IMR-90 (cell line): ENCODE measurements at regions not wholly inside any gene's neighbourhood (a gene's known extent, or its start where the extent isn't known, plus 50 kb on each side); places are given as distances from the start of the nearest gene placed in this dataset.

Experiments used
- ATAC-seq: fragments of 200-7000 bp; cut with Tn5 transposase; 2 replicates; pipeline ENCODE4 v1.9.1; 2020; ENCODE audit warnings: low read depth, mild to moderate bottlenecking, moderate library complexity
- BruUV-seq: library from RNA; stranded (reverse); fragments of 400-500 nt; replicated peaks from 2 replicates; lab custom pipeline; 2021; lab: Mats Ljungman, UMichigan
- CTCF ChIA-PET: fragments of 300-600 bp; formaldehyde crosslinking; extraction: SDS; loops from one replicate; lab custom pipeline; 2021; ENCODE audit warnings: antibody characterized with exemption; lab: Yijun Ruan, JAX
- POLR2A ChIA-PET: fragments of 300-600 bp; sonication (Branson Sonifier 250); formaldehyde crosslinking; loops from one replicate; lab custom pipeline; 2022; ENCODE audit warnings: antibody characterized with exemption; ENCODE audit not compliant: unreplicated experiment; lab: Charles Lee
- DNase-seq: peaks from one replicate; pipeline ENCODE4 v3.0.0; 2013
- H2AFZ ChIP-seq: replicated peaks from 2 replicates; pipeline ENCODE3; 2013; ENCODE audit warnings: low read length, mild to moderate bottlenecking; ENCODE audit not compliant: poor library complexity
- H2AK5ac ChIP-seq: 2 replicates; pipeline ENCODE4 v1.6.1; 2013; ENCODE audit warnings: low read depth, low read length, inconsistent platforms
- H2AK9ac ChIP-seq: replicated peaks from 2 replicates; pipeline ENCODE3; 2013; ENCODE audit warnings: mild to moderate bottlenecking, low read depth, low read length, moderate library complexity; ENCODE audit not compliant: poor library complexity
- H2BK120ac ChIP-seq: 2 replicates; pipeline ENCODE4 v1.6.1; 2013; ENCODE audit warnings: low read depth, low read length, inconsistent platforms
- H2BK15ac ChIP-seq: 3 replicates; pipeline ENCODE4 v1.6.1; 2013; ENCODE audit warnings: low read depth, low read length, inconsistent platforms
- H2BK20ac ChIP-seq: 2 replicates; pipeline ENCODE4 v1.6.1; 2013; ENCODE audit warnings: low read depth, mild to moderate bottlenecking, inconsistent platforms, low read length, moderate library complexity
- H2BK5ac ChIP-seq: 2 replicates; pipeline ENCODE4 v1.6.1; 2013; ENCODE audit warnings: mild to moderate bottlenecking, low read depth, low read length, inconsistent platforms; ENCODE audit not compliant: poor library complexity, severe bottlenecking
- H3K14ac ChIP-seq: replicated peaks from 2 replicates; pipeline ENCODE4 v1.6.1; 2013; ENCODE audit warnings: low read depth, low read length, inconsistent platforms
- H3K18ac ChIP-seq: 2 replicates; pipeline ENCODE4 v1.6.1; 2013; ENCODE audit warnings: low read depth, low read length, control low read depth
- H3K23ac ChIP-seq: 2 replicates; pipeline ENCODE4 v1.6.1; 2013; ENCODE audit warnings: low read depth, low read length, inconsistent platforms
- H3K27ac ChIP-seq: 2 replicates; pipeline ENCODE4 v1.5.1; 2013; ENCODE audit warnings: mild to moderate bottlenecking, control low read depth, low read length; ENCODE audit not compliant: insufficient read depth
- H3K27me3 ChIP-seq: 2 replicates; pipeline ENCODE4 v1.6.1; 2013; ENCODE audit warnings: low read length; ENCODE audit not compliant: control insufficient read depth, insufficient read depth
- H3K36me3 ChIP-seq: 2 replicates; pipeline ENCODE4 v1.6.1; 2013; ENCODE audit warnings: low read length, mixed read lengths; ENCODE audit not compliant: control insufficient read depth, insufficient read depth
- H3K4ac ChIP-seq: 2 replicates; pipeline ENCODE4 v1.6.1; 2013; ENCODE audit warnings: low read depth, low read length, inconsistent platforms
- H3K4me1 ChIP-seq: 2 replicates; pipeline ENCODE4 v1.6.1; 2013; ENCODE audit warnings: low read length, mixed read lengths; ENCODE audit not compliant: control insufficient read depth, insufficient read depth
- H3K4me2 ChIP-seq: 2 replicates; pipeline ENCODE4 v1.6.1; 2013; ENCODE audit warnings: low read depth, mild to moderate bottlenecking, control low read depth, low read length, moderate library complexity
- H3K4me3 ChIP-seq: 2 replicates; pipeline ENCODE4 v1.5.1; 2013; ENCODE audit warnings: low read depth, mild to moderate bottlenecking, control low read depth, low read length, moderate library complexity; ENCODE audit not compliant: insufficient read depth
- H3K56ac ChIP-seq: 2 replicates; pipeline ENCODE4 v1.6.1; 2013; ENCODE audit warnings: low read length, inconsistent platforms; ENCODE audit not compliant: insufficient read depth; ENCODE audit errors: extremely low read depth
- H3K79me1 ChIP-seq, 2 experiments: 2 replicates each; pipeline ENCODE4 v1.6.1; 2013; ENCODE audit warnings: low read length in 2 of 2, inconsistent platforms in 1 of 2, low read depth in 1 of 2
- H3K9ac ChIP-seq: 2 replicates; pipeline ENCODE4 v1.6.1; 2013; ENCODE audit warnings: low read depth, low read length, control low read depth
- H3K9me1 ChIP-seq: 2 replicates; pipeline ENCODE4 v1.6.1; 2013; ENCODE audit warnings: low read length, inconsistent platforms; ENCODE audit not compliant: insufficient read depth
- H3K9me3 ChIP-seq: 2 replicates; pipeline ENCODE4 v1.6.1; 2013; ENCODE audit warnings: low read length; ENCODE audit not compliant: control insufficient read depth, insufficient read depth
- H4K20me1 ChIP-seq: 2 replicates; pipeline ENCODE4 v1.6.1; 2013; ENCODE audit warnings: low read length, inconsistent platforms; ENCODE audit not compliant: insufficient read depth
- H4K5ac ChIP-seq: 2 replicates; pipeline ENCODE4 v1.6.1; 2013; ENCODE audit warnings: mild to moderate bottlenecking, low read depth, low read length, control low read depth
- H4K8ac ChIP-seq, 2 experiments: 2 replicates each; pipeline ENCODE4 v1.6.1; 2013; ENCODE audit warnings: low read depth in 2 of 2, low read length in 2 of 2, control low read depth in 1 of 2, inconsistent platforms in 1 of 2
- H4K91ac ChIP-seq: 2 replicates; pipeline ENCODE4 v1.6.1; 2013; ENCODE audit warnings: low read depth, low read length, inconsistent platforms; ENCODE audit not compliant: insufficient read depth
- BHLHE40 ChIP-seq: fragments of 150-350 bp; IDR thresholded peaks from 2 replicates; pipeline ENCODE4 v1.6.1; 2016; ENCODE audit warnings: mild to moderate bottlenecking, low read depth, low read length
- CHD1 ChIP-seq: IDR thresholded peaks from 2 replicates; pipeline ENCODE4 v1.6.1; 2012; ENCODE audit warnings: low read depth, low read length, improper control_type of control experiment
- POLR2A ChIP-seq: IDR thresholded peaks from 2 replicates; pipeline ENCODE4 v1.6.1; 2012; ENCODE audit warnings: mild to moderate bottlenecking, low read depth, low read length
- SMC3 ChIP-seq: fragments of 150-350 bp; IDR thresholded peaks from 2 replicates; pipeline ENCODE4 v1.6.1; 2016; ENCODE audit warnings: low read depth, mild to moderate bottlenecking, antibody characterized with exemption, low read length, moderate library complexity
- WGBS, 2 experiments: methylation state at CpG; one replicate each; pipeline versions ENCODE4 v1.1.5 to v1.1.7; 2013; ENCODE audit warnings: missing lambda C conversion rate in 2 of 2; ENCODE audit not compliant: insufficient read length in 1 of 2; ENCODE audit errors: extremely low coverage in 2 of 2; 5-methylcytosine and 5-hydroxymethylcytosine counted together
- dilution Hi-C: fragments of 300-500 bp; cut with HindIII; formaldehyde crosslinking; loops from one replicate; pipeline ENCODE4 v1.14.3; 2018; ENCODE audit warnings: low sequenced_read_pairs; ENCODE audit not compliant: unreplicated experiment
- in situ Hi-C: fragments of 300-500 bp; cut with MboI; formaldehyde crosslinking; loops from 3 replicates; pipeline ENCODE4 v1.14.3; 2019; ENCODE audit warnings: low sequenced_read_pairs, inconsistent platforms, mixed read lengths
- intact Hi-C: fragments of 100-400 bp; cut with micrococcal nuclease; formaldehyde crosslinking; loops from 2 replicates; pipeline ENCODE4 v1.10.0; 2022
- TF ChIP-seq, protein P1 (sequence below): conservative IDR thresholded peaks from 2 replicates; pipeline ENCODE4 v1.5.1; 2012; ENCODE audit warnings: mild to moderate bottlenecking, low read depth, low read length, improper control_type of control experiment
- TF ChIP-seq, protein P2 (sequence below): fragments of 150-350 bp; IDR thresholded peaks from 2 replicates; pipeline ENCODE4 v1.6.1; 2017; ENCODE audit warnings: mild to moderate bottlenecking, antibody characterized with exemption, low read length, low read depth

- intact Hi-C loops: no loop called here
- ATAC-seq (no peak), DNase-seq (no peak)
- H4K20me1 ChIP-seq: no peaks in the 10 kb centered on the region
- no peak overlapping the region for H3K27ac ChIP-seq
- no peak overlapping the region for H3K9ac ChIP-seq
- H3K4ac ChIP-seq: no peak overlapping the region
- H3K56ac ChIP-seq: no peak overlapping the region
- H2AK5ac ChIP-seq: no peak overlapping the region
- H3K4me3 ChIP-seq: no peak overlapping the region
- no peak overlapping the region for H4K8ac ChIP-seq
- in situ Hi-C loops: no loop called here
- no peak overlapping the region for H3K4me2 ChIP-seq
- H3K14ac ChIP-seq: no peak overlapping the region
- TF ChIP-seq, protein P1, sequence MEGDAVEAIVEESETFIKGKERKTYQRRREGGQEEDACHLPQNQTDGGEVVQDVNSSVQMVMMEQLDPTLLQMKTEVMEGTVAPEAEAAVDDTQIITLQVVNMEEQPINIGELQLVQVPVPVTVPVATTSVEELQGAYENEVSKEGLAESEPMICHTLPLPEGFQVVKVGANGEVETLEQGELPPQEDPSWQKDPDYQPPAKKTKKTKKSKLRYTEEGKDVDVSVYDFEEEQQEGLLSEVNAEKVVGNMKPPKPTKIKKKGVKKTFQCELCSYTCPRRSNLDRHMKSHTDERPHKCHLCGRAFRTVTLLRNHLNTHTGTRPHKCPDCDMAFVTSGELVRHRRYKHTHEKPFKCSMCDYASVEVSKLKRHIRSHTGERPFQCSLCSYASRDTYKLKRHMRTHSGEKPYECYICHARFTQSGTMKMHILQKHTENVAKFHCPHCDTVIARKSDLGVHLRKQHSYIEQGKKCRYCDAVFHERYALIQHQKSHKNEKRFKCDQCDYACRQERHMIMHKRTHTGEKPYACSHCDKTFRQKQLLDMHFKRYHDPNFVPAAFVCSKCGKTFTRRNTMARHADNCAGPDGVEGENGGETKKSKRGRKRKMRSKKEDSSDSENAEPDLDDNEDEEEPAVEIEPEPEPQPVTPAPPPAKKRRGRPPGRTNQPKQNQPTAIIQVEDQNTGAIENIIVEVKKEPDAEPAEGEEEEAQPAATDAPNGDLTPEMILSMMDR: no peak
- no peak for TF ChIP-seq BHLHE40
- TF ChIP-seq SMC3: no peak
- no peak for TF ChIP-seq POLR2A
- TF ChIP-seq CHD1: no peak
- TF ChIP-seq, protein P2, sequence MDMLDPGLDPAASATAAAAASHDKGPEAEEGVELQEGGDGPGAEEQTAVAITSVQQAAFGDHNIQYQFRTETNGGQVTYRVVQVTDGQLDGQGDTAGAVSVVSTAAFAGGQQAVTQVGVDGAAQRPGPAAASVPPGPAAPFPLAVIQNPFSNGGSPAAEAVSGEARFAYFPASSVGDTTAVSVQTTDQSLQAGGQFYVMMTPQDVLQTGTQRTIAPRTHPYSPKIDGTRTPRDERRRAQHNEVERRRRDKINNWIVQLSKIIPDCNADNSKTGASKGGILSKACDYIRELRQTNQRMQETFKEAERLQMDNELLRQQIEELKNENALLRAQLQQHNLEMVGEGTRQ: no peak
- no peak overlapping the region for H2BK20ac ChIP-seq
- CTCF ChIA-PET: no interaction called here
- no CpG with 5 or more reads among the region's 3 CpGs for WGBS, 2 experiments
- no peaks in the 10 kb centered on the region for H3K27me3 ChIP-seq
- peaks cover 18% of the 10 kb centered on the region for H3K9me3 ChIP-seq
- no peak overlapping the region for H3K18ac ChIP-seq
- no peak overlapping the region for H4K5ac ChIP-seq
- no peaks in the 10 kb centered on the region for H3K4me1 ChIP-seq
- POLR2A ChIA-PET: no interaction called here
- H2BK15ac ChIP-seq: no peak overlapping the region
- H3K23ac ChIP-seq: no peak overlapping the region
- H2AK9ac ChIP-seq: no peak overlapping the region
- no peaks in the 10 kb centered on the region for H3K79me1 ChIP-seq
- no peak overlapping the region for H4K91ac ChIP-seq
- no peaks in the 10 kb centered on the region for H3K9me1 ChIP-seq
- H2BK120ac ChIP-seq: no peak overlapping the region
- dilution Hi-C loops: no loop called here
- H2BK5ac ChIP-seq: no peak overlapping the region
- H3K36me3 ChIP-seq: no peaks in the 10 kb centered on the region
- H2AFZ ChIP-seq: no peak overlapping the region
- no TSS peak for BruUV-seq
These were observed 76.6 kb upstream of the ADAMTS16 start for GRCh38 chr5:5063533-5063953.
